ENCODE measurements at regions not wholly inside any gene's neighbourhood (a gene's known extent, or its start where the extent isn't known, plus 50 kb on each side); places are given as distances from the start of the nearest gene placed in this dataset.

- no peak for DNase-seq
Measured at GRCh38 chr18:37975446-37975845, 409.8 kb upstream of the CELF4 start.

DNA sequence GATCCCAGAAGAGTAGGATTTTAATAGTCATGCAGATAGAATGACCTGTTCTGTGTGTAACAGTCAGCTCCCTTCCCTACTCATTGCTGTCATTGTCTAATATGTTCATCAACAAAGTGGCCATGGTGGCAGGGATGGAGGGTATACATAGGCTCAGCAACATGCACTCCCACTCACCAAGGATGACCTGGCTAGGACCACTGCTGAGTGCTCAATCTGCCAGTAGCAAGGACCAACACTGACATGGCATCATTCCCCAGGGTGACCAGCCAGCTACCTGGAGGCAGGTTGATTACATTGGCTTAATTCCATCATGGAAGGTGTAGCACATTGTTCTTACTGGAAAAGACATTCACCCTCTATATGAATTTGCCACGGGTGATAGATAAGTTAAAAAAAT, 401.7 kb upstream of the CELF4 start:
- DNase-seq, result no peak

GRCh38 chr18:37965572-37965970, 400.0 kb upstream of the CELF4 start:
- no peak for DNase-seq

- DNase-seq, result no peak
Measured at GRCh38 chr18:37964885-37965571, 399.4 kb upstream of the CELF4 start.

DNA sequence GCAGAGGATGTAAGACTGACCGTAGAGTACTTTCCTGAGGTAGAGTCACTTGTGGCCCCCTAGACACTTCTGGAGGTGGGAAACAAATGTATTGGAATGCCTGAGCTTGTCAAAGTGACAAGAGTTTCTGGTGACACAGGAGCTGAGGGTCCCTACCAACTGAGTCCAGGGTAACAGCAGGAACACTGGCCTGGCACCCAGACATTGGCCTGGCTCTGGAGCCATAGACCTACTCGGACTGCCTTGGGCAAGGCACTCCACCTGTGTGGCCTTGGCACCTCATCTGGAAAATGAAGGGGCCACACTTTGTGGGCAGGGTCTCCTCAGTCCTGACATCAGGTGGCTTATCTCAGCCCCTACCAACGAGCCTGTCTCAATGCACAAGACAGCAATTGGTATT, 398.2 kb upstream of the CELF4 start:
- no peak for DNase-seq

- no peak for DNase-seq
Measured at GRCh38 chr18:37962316-37962966, 396.8 kb upstream of the CELF4 start.

GRCh38 chr18:37958499-37958898, 392.9 kb upstream of the CELF4 start:
- no peak for DNase-seq

GRCh38 chr18:37956902-37957301, 391.3 kb upstream of the CELF4 start:
- DNase-seq, result no peak

DNA sequence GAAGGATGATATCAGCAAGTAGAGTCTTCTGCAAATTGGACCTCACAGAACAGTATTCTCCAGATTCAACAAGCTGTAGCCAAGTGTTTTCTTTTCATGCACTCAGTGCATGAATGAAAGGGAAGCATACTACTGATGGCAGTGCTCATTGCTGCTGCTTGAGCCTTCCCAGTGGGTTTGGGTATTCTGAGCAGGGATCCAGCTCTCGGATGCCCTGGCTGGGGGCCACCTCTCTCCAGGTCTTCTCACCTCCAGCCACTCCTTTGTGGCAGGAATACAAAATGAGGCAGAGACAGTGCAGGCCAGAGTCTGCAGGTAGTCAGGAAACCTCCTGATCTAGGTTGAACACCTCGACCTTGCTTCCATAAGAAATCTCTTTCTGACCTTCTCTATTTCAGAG, 390.4 kb upstream of the CELF4 start:
- DNase-seq, result no peak

- no peak for DNase-seq
Measured at GRCh38 chr18:37955201-37955600, 389.6 kb upstream of the CELF4 start.

DNA sequence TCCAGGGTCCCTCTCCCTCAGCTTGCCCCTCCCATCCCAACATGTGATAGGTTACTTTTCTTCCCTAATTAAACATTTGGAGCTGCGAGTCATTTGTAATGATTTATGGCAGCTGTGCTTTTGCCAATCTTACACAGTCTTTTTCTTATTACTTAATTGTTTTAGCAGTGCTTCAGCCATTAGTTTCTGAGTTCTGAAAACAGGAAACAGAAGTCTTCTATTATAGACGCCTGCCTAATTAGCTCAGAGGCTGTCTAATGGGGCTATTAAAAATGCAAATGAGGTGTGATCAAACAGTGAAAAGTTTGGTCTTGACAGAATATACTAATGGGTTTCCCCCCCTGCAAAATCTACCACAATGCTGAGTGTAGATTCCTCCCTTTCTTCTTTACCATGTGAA, 388.3 kb upstream of the CELF4 start:
- no peak for DNase-seq

GRCh38 chr18:37948471-37948870, 382.9 kb upstream of the CELF4 start:
- DNase-seq, result no peak

- DNase-seq, result no peak
Measured at GRCh38 chr18:37946324-37946723, 380.7 kb upstream of the CELF4 start.

GRCh38 chr18:37944700-37945270, 379.2 kb upstream of the CELF4 start:
- no peak for DNase-seq

- DNase-seq, result no peak
Measured at GRCh38 chr18:37937287-37937686, 371.7 kb upstream of the CELF4 start.

GRCh38 chr18:37935086-37935485, 369.5 kb upstream of the CELF4 start:
- no peak for DNase-seq

- no peak for DNase-seq
Measured at GRCh38 chr18:37930640-37931039, 365.0 kb upstream of the CELF4 start.

GRCh38 chr18:37922162-37922561, 356.6 kb upstream of the CELF4 start:
- DNase-seq, result no peak

DNA sequence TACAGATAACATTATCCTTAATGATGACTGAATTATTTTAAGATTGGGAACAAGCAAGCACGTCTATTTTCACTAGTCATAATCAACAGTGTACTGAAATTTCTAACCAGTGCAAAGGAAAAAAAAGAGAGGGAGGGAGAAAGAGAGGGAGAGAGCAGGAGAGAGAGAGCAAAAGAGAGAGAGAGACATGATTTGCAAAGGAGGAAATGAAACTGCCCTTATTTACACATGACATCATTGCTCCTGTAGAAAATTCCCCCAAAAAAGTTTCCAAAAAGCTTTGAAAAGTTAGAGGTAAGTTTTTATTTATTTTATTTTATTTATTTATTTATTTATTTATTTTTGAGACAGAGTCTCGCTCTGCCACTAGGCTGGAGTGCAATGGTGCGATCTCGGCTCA, 355.3 kb upstream of the CELF4 start:
- DNase-seq, result no peak

GRCh38 chr18:37913051-37913450, 347.5 kb upstream of the CELF4 start:
- no peak for DNase-seq

- DNase-seq, result no peak
Measured at GRCh38 chr18:37902344-37902743, 336.7 kb upstream of the CELF4 start.

DNA sequence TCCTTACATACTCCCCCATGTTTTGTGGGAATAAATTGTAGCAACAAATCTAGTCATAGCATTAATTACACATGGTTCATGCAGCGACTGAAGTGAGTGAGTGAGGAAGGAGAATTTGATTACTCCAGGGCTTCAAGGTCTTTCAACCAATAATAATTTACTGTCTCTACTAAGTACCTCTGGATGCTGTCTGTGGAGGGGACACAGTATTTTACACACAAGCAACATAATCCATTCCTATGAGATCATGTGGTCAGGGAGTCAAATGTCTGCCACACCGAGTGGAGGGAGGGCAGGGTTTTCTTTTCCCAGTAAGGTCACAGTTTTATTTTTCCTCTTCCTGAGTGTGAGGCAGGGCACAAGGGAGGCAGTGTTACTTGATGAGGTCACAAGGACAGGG, 334.7 kb upstream of the CELF4 start:
- no peak for DNase-seq

GRCh38 chr18:37889963-37890362, 324.4 kb upstream of the CELF4 start:
- DNase-seq, result no peak

GRCh38 chr18:37874721-37875120, 309.1 kb upstream of the CELF4 start:
- no peak for DNase-seq

GRCh38 chr18:37873416-37873815, 307.8 kb upstream of the CELF4 start:
- DNase-seq, result no peak

All from fibroblast of upper back skin (primary cell).